Aorta (tissue), 5 donors: ENCODE measurements at regions not wholly inside any gene's neighbourhood (a gene's known extent, or its start where the extent isn't known, plus 50 kb on each side); places are given as distances from the start of the nearest gene placed in this dataset.
"Not testable (repeated sequence)": the region's sequence is repeated elsewhere in the genome, so short reads cannot be mapped to it uniquely, and the experiment has no call there.

Experiments
- ATAC-seq: fragments of 200-7000 bp; cut with Tn5 transposase; one replicate; pipeline ENCODE4 v1.9.1; 2022; ENCODE audit warnings: moderate library complexity; ENCODE audit not compliant: low FRiP score
- DNase-seq, 2 donors: peaks; one replicate each; pipeline ENCODE4 v3.0.0-alpha.2; 2020
- H3K27ac ChIP-seq, 2 donors: one replicate each; pipeline ENCODE4 v1.5.1; 2013; ENCODE audit warnings: low read length in 2 of 2, mild to moderate bottlenecking in 2 of 2, moderate library complexity in 2 of 2, control low read depth in 1 of 2, inconsistent platforms in 1 of 2, low read depth in 1 of 2
- H3K27me3 ChIP-seq, 2 donors: one replicate each; pipeline ENCODE4 v1.6.1; 2013; ENCODE audit warnings: control low read depth in 1 of 2, low read length in 1 of 2, mild to moderate bottlenecking in 1 of 2, moderate library complexity in 1 of 2; ENCODE audit not compliant: insufficient read depth in 2 of 2, control insufficient read depth in 1 of 2
- H3K36me3 ChIP-seq, 2 donors: one replicate each; pipeline ENCODE4 v1.6.1; 2013; ENCODE audit warnings: control low read depth in 1 of 2, low read length in 1 of 2, mild to moderate bottlenecking in 1 of 2; ENCODE audit not compliant: insufficient read depth in 2 of 2, control insufficient read depth in 1 of 2
- H3K4me1 ChIP-seq, 2 donors: one replicate each; pipeline ENCODE4 v1.6.1; 2013; ENCODE audit warnings: low read length in 2 of 2, control low read depth in 1 of 2, mild to moderate bottlenecking in 1 of 2, moderate library complexity in 1 of 2; ENCODE audit not compliant: insufficient read depth in 2 of 2, control insufficient read depth in 1 of 2
- H3K4me3 ChIP-seq, 2 donors: one replicate each; pipeline ENCODE4 v1.5.1; 2013; ENCODE audit warnings: low read length in 2 of 2, control low read depth in 1 of 2, mild to moderate bottlenecking in 1 of 2
- H3K9me3 ChIP-seq: one replicate; pipeline ENCODE4 v1.6.1; 2013; ENCODE audit warnings: mild to moderate bottlenecking, low read length; ENCODE audit not compliant: control insufficient read depth
- WGBS, 2 donors: extraction: QIAGEN DNeasy Blood & Tissue Kit; methylation state at CpG; one replicate each; pipeline ENCODE4 v1.1.7; 2013; 5-methylcytosine and 5-hydroxymethylcytosine counted together
- intact Hi-C, 2 donors: fragments of 100-400 bp; cut with DNase I; formaldehyde crosslinking; loops; one replicate each; pipeline versions ENCODE4 v1.14.2 to v1.15.0; 2022
- donor health status: healthy with polysubstance abuse.
- donor health status: Bipolar disorder and iron deficiency.
- donor health status: DM: no; HTN: no; CAD: no.
- donor health status: DM: no; HTN: no; CAD: no.
- donor health status: DM: yes; HTN: yes; CAD: no.

DNA sequence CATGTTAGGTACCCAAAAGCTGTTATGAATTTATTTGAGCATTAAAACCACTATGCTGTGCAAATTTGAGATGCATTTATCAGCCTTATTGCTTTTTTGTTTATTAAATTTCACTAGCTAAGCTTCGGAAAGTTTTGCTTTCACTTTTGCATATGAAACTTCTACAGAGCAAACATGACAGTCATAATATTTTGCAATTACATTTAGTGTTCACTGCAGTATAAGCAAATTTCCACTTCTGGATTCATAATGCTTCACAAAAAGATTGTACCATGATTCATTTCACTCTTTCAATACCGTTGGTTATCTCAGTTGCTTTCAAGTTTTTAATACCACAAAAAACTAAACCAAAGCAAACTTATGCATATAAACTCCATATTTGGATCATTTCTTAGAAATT is 228.7 kb upstream of the SLC8A1 start:
- H3K27ac ChIP-seq, result no peak overlapping the region

DNA sequence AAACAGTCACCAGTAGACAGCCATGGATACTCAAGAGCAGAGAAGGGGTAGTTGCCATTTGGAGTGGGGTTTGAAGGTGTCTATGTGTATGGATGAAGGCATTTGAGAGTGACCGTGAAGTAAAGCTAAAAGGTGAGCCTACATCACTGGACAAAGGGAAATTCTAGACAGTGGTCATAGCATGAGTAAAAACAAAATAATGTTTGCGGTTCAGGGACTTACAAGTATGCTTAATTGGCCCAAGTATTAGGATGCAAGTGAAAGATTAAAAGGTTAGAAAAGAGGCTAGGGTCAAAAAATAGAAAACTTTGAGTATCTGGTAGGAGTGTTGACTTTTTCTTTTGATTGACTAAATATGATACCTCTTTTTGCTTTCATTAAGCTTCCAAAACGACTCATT is 238.1 kb upstream of the SLC8A1 start:
- 83 to 85% methylated on average over 3 of the region's 3 CpGs for WGBS, 2 donors
- no peak for ATAC-seq
- H3K27ac ChIP-seq, result no peak overlapping the region

More for the DNA sequence above, 228.7 kb upstream of the SLC8A1 start:
- H3K4me3 ChIP-seq, result no peak overlapping the region
- intact Hi-C loops, result no loop called here
- peaks cover 0 to 2% of the 10 kb centered on the region in 2 donors for H3K4me1 ChIP-seq
- 65 to 71% methylated on average over 2 of the region's 2 CpGs for WGBS, 2 donors
- no peaks in the 10 kb centered on the region for H3K36me3 ChIP-seq
- ATAC-seq (no peak), DNase-seq (no peak)
- no peaks in the 10 kb centered on the region for H3K27me3 ChIP-seq
- H3K9me3 ChIP-seq, result peaks cover 3% of the 10 kb centered on the region

DNA sequence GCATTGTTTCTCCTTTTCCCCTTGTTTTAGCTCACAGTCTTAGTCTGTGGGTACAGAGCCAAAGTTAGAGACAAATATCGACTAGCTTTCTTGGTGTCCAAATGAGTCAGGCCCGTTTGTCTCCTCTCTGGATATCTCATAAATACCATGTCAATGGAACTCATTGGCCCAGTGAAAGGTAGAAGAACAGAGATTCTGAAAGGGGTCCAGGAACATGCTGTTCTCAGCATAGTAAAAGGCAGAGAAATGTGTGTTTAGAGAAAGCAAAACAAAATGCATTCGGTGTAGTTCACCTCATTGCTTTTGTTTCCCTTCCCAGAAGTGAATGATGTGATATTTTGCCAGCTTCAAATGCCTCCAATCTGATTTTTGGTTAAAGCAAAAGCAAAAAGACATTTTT is 238.6 kb upstream of the SLC8A1 start:
- intact Hi-C loops, result no loop called here
- no peak overlapping the region for H3K4me3 ChIP-seq
- DNase-seq (no peak), ATAC-seq (no peak)
- no peaks in the 10 kb centered on the region for H3K4me1 ChIP-seq
- H3K27me3 ChIP-seq, result no peaks in the 10 kb centered on the region
- WGBS, 2 donors, result 9 to 10% methylated on average over 3 of the region's 3 CpGs
- no peaks in the 10 kb centered on the region for H3K36me3 ChIP-seq
- peaks cover 1% of the 10 kb centered on the region for H3K9me3 ChIP-seq
- H3K27ac ChIP-seq, result peak overlapping the region in 1 of 2 donors; percentile 28

More for the DNA sequence above, 238.1 kb upstream of the SLC8A1 start:
- DNase-seq, result no peak
- intact Hi-C loops, result no loop called here
- no peaks in the 10 kb centered on the region for H3K27me3 ChIP-seq
- no peak overlapping the region for H3K4me3 ChIP-seq
- no peaks in the 10 kb centered on the region for H3K4me1 ChIP-seq
- peaks cover 1% of the 10 kb centered on the region for H3K9me3 ChIP-seq
- no peaks in the 10 kb centered on the region for H3K36me3 ChIP-seq

DNA sequence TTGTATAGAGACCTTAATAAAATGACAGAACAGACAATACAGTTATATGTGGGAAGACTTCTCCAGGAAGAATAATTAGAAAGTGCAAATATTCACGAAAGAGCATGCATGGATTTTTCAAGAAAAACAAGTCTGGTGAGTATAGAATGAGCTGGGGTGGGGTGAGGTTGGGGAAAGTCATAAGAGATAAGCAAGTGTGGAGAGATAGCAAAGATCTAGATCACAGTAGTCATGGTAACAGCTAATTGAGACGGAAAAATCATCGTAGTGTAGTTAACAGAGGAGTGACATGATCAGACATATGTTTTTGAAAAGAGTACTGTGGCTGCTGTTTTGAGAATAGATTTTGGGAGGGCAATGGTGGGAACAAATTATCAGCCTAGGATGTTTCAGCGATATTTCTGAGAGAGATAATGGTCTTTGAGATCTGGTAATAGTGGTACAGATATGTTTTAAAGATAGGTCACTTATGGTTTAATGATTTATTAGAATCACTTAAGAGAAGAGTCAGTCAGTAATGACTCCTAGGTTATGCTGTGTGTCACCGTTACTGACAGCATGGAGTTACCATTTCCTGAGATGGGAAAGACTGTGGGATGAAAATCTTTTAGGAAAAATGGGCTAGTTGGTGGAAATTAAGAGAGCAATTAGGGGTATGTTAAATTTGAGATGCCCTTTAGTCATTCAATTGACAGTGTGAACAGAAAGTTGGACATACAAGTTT is 248.5 kb upstream of the SLC8A1 start:
- Histone ChIP-seq H3K9me3 (no peaks in the 10 kb centered on the region), H3K4me1 (no peaks in the 10 kb centered on the region), H3K36me3 (no peaks in the 10 kb centered on the region), H3K4me3 (no peak overlapping the region), H3K27ac (no peak overlapping the region), H3K27me3 (no peaks in the 10 kb centered on the region)
- intact Hi-C loops, result no loop called here
- no peak for DNase-seq
- WGBS, 2 donors, result 72 to 77% methylated on average over 5 of the region's 5 CpGs
- no peak for ATAC-seq

DNA sequence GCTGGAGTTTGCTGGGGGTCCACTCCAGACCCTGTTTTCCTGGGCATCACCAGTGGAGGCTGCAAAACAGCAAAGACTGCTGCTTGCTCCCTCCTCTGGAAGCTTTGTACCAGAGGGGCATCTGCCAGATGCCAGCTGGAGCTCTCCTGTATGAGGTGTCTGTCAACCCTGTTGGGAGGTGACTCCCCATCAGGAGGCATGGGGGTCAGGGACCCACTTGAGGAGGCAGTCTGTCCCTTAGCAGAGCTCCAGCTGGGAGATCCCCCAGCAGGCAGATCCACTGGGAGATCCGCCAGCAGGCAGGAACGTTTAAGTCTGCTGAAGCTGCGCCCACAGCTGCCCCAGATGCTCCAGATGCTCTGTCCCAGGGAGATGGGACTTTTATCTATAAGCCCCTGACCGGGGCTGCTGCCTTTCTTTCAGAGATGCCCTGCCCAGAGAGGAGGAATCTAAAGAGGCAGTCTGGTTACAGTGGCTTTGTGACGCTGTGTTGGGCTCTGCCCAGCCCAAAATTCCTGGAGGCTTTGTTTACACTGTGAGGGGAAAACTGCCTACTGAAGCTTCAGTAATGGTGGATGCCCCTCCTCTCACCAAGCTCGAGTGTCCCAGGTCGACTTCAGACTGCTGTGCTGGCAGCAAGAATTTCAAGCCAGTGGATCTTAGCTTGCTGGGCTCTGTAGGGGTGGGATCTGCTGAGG is 260.5 kb upstream of the SLC8A1 start:
- H3K9me3 ChIP-seq, H3K4me1 ChIP-seq, H3K27me3 ChIP-seq, H3K4me3 ChIP-seq, intact Hi-C loops, H3K36me3 ChIP-seq, ATAC-seq, H3K27ac ChIP-seq, DNase-seq: not testable (repeated sequence)
- 64 to 65% methylated on average over 7 of the region's 7 CpGs for WGBS, 2 donors

DNA sequence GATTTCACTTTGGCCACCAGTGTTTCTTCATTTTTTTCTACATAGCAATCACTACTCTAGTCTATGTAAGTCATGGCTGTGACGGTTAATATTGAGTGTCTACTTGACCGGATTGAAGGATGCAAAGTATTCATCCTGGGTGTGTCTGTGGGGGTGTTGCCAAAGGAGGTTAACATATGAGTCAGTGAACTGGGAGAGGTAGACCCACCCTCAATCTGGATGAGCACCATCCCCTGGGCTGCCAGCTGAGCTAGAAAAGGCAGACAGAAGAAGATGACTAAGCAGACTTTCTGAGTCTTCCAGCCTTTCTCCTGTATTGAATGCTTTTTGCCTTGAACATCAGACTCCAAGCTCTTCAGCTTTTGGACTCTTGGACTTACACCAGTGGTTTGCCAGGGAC is 265.0 kb upstream of the SLC8A1 start:
- Histone ChIP-seq H3K4me3 (no peak overlapping the region), H3K36me3 (no peaks in the 10 kb centered on the region), H3K4me1 (no peaks in the 10 kb centered on the region), H3K27ac (no peak overlapping the region), H3K27me3 (no peaks in the 10 kb centered on the region), H3K9me3 (no peaks in the 10 kb centered on the region)
- 93% methylated on average over 2 of the region's 2 CpGs for WGBS, 2 donors
- DNase-seq (peak in 1 of 2 donors; percentile 51), ATAC-seq (no peak)
- intact Hi-C loops, result no loop called here

DNA sequence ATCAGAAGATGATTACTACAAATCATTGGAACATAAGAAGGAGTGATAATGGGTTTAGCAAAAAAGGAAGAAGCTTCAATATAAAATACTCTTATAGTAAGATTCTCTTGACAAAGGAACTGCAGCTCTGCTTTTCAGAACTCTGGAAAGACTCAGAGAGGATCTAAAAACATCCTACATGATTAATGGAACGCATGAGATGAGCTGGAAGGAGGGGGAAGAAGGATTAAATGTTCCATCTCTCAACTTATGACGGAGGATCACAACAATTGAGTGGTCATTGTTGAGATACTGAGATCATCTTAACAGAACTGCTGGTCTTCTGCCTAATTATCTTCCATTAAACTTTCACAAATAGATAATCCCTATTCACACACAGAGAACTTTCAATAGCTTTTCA is 267.5 kb upstream of the SLC8A1 start:
- Histone ChIP-seq H3K4me1 (no peaks in the 10 kb centered on the region), H3K27me3 (no peaks in the 10 kb centered on the region), H3K36me3 (no peaks in the 10 kb centered on the region), H3K27ac (no peak overlapping the region), H3K9me3 (no peaks in the 10 kb centered on the region), H3K4me3 (no peak overlapping the region)
- DNase-seq (no peak), ATAC-seq (no peak)
- intact Hi-C loops, result no loop called here
- 44 to 46% methylated on average over 2 of the region's 2 CpGs for WGBS, 2 donors

DNA sequence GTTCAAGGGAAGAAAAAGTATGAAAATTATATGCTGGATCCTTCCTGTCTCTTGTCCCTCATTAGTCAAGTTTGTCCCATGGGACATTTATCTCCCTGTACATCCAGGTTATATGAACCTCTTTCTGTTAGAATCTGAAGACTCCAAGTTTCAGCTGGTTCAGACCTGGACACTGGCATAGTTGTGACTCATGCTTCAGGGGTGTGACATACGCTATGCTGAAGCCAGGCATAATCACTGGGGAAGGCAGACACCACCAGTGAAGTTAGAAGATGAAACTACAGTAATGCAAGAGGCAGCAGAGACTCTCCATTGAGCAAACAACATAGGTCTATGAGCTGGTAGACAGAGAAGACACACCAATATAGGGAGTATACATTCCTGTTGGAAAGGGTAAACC is 269.7 kb upstream of the SLC8A1 start:
- Histone ChIP-seq H3K4me1 (peaks cover 0 to 3% of the 10 kb centered on the region in 2 donors), H3K27me3 (no peaks in the 10 kb centered on the region), H3K27ac (no peak overlapping the region), H3K36me3 (no peaks in the 10 kb centered on the region), H3K4me3 (no peak overlapping the region), H3K9me3 (no peaks in the 10 kb centered on the region)
- intact Hi-C loops, result no loop called here
- DNase-seq (no peak), ATAC-seq (no peak)
- WGBS, 2 donors, result 83 to 86% methylated on average over 1 of the region's 1 CpG

DNA sequence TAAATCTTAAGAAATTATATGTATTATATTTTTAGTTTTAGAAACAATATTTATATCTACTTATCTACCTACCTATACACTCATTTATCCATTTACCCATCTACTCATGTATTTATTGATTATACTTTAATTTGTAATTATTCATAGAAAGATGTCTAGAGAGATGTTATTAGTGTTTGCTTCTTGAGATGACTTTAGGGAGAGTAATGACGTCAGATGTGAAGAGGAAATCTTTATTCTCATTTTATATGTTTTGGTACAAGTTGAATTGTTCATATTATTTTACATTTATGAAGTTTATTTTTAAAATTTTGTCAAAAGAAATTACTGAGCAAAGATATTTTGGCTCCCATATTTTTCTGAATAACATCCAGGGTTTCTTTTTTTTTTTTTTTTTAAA is 271.3 kb upstream of the SLC8A1 start:
- Histone ChIP-seq H3K27ac (no peak overlapping the region), H3K4me3 (no peak overlapping the region), H3K9me3 (no peaks in the 10 kb centered on the region), H3K27me3 (no peaks in the 10 kb centered on the region), H3K4me1 (peaks cover 0 to 3% of the 10 kb centered on the region in 2 donors), H3K36me3 (no peaks in the 10 kb centered on the region)
- 0 to 1% methylated on average over 1 of the region's 1 CpG for WGBS, 2 donors
- ATAC-seq, result no peak
- intact Hi-C loops, result no loop called here
- no peak for DNase-seq
